ENCODE measurements at regions not wholly inside any gene's neighbourhood (a gene's known extent, or its start where the extent isn't known, plus 50 kb on each side); places are given as distances from the start of the nearest gene placed in this dataset.

GRCh38 chr2:129015397-129016285 is 697.0 kb upstream of the HS6ST1 start:
- TF ChIP-seq ZNF317 (CRISPR knock-in tag; IDR thresholded peaks at IDR 0.05; ENCODE audit: borderline replicate concordance, low read depth) (no peak), ZNF138 (CRISPR knock-in tag; conservative IDR thresholded peaks at IDR 0.05) (no peak), MLX (CRISPR knock-in tag; IDR thresholded peaks at IDR 0.05) (no peak), PRRX2 (CRISPR knock-in tag; IDR thresholded peaks at IDR 0.05) (no peak)
- TF ChIP-seq, protein P1, sequence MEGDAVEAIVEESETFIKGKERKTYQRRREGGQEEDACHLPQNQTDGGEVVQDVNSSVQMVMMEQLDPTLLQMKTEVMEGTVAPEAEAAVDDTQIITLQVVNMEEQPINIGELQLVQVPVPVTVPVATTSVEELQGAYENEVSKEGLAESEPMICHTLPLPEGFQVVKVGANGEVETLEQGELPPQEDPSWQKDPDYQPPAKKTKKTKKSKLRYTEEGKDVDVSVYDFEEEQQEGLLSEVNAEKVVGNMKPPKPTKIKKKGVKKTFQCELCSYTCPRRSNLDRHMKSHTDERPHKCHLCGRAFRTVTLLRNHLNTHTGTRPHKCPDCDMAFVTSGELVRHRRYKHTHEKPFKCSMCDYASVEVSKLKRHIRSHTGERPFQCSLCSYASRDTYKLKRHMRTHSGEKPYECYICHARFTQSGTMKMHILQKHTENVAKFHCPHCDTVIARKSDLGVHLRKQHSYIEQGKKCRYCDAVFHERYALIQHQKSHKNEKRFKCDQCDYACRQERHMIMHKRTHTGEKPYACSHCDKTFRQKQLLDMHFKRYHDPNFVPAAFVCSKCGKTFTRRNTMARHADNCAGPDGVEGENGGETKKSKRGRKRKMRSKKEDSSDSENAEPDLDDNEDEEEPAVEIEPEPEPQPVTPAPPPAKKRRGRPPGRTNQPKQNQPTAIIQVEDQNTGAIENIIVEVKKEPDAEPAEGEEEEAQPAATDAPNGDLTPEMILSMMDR (IDR thresholded peaks at IDR 0.05): no peak
